ENCODE measurements at regions not wholly inside any gene's neighbourhood (a gene's known extent, or its start where the extent isn't known, plus 50 kb on each side); places are given as distances from the start of the nearest gene placed in this dataset.

- DNase-seq (ENCODE audit: extremely low spot score, unreplicated experiment): no peak
- no peaks in the 10 kb centered on the region for H3K36me3 Mint-ChIP-seq (ENCODE audit: unreplicated experiment)
- no peaks in the 10 kb centered on the region for H3K9me3 Mint-ChIP-seq (ENCODE audit: unreplicated experiment)
- peaks cover 6% of the 10 kb centered on the region for H3K27me3 Mint-ChIP-seq (ENCODE audit: unreplicated experiment)
- H3K4me1 Mint-ChIP-seq (ENCODE audit: unreplicated experiment): peaks cover 64% of the 10 kb centered on the region
- H3K4me3 Mint-ChIP-seq (ENCODE audit: unreplicated experiment): no peak overlapping the region
- H3K27ac Mint-ChIP-seq (ENCODE audit: unreplicated experiment): no peak overlapping the region
- TF ChIP-seq CTCF (IDR thresholded peaks at IDR 0.05): no peak
Observed at GRCh38 chr2:38427936-38428335, 50.9 kb upstream of the ATL2 start.

DNA sequence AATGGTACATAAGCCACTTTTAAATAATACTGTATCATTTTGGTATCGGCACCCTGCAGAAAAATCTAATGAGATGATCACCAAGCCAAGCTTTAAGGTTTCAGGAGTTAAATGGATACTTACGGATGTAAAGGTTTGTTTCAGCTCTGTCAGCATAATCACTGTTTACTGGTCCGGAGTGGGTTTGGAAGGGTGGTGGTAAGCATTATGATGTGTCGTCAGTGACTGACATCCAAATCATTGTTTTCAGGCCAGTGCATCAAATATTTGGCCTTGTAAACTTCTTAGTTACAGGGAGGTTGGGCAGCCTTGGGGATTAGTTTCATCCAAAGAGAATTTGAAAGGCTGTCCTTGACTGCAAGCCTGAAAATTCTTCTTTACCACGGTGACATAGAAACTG lies 50.0 kb upstream of the ATL2 start:
- Mint-ChIP-seq H3K4me3 (ENCODE audit: unreplicated experiment) (no peak overlapping the region), H3K4me1 (ENCODE audit: unreplicated experiment) (peaks cover 56% of the 10 kb centered on the region), H3K9me3 (ENCODE audit: unreplicated experiment) (no peaks in the 10 kb centered on the region), H3K27ac (ENCODE audit: unreplicated experiment) (no peak overlapping the region), H3K27me3 (ENCODE audit: unreplicated experiment) (peaks cover 6% of the 10 kb centered on the region), H3K36me3 (ENCODE audit: unreplicated experiment) (no peaks in the 10 kb centered on the region)
- no peak for TF ChIP-seq CTCF (IDR thresholded peaks at IDR 0.05)
- DNase-seq (ENCODE audit: extremely low spot score, unreplicated experiment): no peak

All from osteocyte (in vitro differentiated cells).